ENCODE measurements at regions not wholly inside any gene's neighbourhood (a gene's known extent, or its start where the extent isn't known, plus 50 kb on each side); places are given as distances from the start of the nearest gene placed in this dataset.

DNA sequence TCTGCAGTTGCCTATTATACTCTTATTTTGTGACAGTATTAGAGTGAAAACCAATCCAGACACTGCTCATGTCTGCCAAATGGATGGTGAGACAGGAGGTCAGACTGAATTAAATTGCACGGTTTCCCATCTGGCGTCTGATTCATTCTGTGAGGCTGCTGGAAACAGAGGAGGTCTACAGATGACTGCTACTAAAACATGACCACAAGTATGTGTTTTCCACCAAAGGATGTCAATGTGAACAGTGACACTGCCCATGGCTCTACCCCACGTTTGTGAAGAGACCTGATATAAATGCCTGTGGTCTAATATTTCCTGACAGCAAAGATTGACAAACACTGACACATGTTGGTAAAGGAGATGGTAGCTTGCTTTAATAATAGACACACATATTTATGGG lies 104.3 kb upstream of the ST6GAL2 start:
- Histone ChIP-seq H4K20me1 (ENCODE audit: insufficient read depth, low read length) (no peaks in the 10 kb centered on the region), H3K9me3 (ENCODE audit: low read length) (no peaks in the 10 kb centered on the region), H3K36me3 (ENCODE audit: insufficient read depth, low read length) (no peaks in the 10 kb centered on the region), H3K4me3 (ENCODE audit: low read depth, low read length, poor library complexity, severe bottlenecking) (no peak overlapping the region), H3K27ac (ENCODE audit: low read depth, low read length, poor library complexity, severe bottlenecking) (no peak overlapping the region), H3K4me2 (ENCODE audit: low read length) (no peak overlapping the region), H3K4me1 (ENCODE audit: insufficient read depth, low read length, poor library complexity, severe bottlenecking) (no peaks in the 10 kb centered on the region), H3K9me2 (ENCODE audit: insufficient read depth, low read length) (no peaks in the 10 kb centered on the region), H2AFZ (ENCODE audit: low read length) (no peak overlapping the region), H3K79me2 (ENCODE audit: insufficient read depth, low read depth, low read length) (no peaks in the 10 kb centered on the region)
- DNase-seq (ENCODE audit: low spot score), result no peak
- TF ChIP-seq EZH2phosphoT487 (IDR thresholded peaks at IDR 0.05; ENCODE audit: borderline replicate concordance, low read depth, low read length), result no peak
- TF ChIP-seq, protein P1, sequence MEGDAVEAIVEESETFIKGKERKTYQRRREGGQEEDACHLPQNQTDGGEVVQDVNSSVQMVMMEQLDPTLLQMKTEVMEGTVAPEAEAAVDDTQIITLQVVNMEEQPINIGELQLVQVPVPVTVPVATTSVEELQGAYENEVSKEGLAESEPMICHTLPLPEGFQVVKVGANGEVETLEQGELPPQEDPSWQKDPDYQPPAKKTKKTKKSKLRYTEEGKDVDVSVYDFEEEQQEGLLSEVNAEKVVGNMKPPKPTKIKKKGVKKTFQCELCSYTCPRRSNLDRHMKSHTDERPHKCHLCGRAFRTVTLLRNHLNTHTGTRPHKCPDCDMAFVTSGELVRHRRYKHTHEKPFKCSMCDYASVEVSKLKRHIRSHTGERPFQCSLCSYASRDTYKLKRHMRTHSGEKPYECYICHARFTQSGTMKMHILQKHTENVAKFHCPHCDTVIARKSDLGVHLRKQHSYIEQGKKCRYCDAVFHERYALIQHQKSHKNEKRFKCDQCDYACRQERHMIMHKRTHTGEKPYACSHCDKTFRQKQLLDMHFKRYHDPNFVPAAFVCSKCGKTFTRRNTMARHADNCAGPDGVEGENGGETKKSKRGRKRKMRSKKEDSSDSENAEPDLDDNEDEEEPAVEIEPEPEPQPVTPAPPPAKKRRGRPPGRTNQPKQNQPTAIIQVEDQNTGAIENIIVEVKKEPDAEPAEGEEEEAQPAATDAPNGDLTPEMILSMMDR (conservative IDR thresholded peaks at IDR 0.05; ENCODE audit: low read length), result no peak
- CTCF ChIA-PET (ENCODE audit: unreplicated experiment), result no interaction called here
- intact Hi-C loops (cut with micrococcal nuclease; ENCODE audit: unreplicated experiment), result no loop called here
- BruUV-seq (replicated peaks), result no TSS peak
- POLR2A ChIA-PET, result no interaction called here

DNA sequence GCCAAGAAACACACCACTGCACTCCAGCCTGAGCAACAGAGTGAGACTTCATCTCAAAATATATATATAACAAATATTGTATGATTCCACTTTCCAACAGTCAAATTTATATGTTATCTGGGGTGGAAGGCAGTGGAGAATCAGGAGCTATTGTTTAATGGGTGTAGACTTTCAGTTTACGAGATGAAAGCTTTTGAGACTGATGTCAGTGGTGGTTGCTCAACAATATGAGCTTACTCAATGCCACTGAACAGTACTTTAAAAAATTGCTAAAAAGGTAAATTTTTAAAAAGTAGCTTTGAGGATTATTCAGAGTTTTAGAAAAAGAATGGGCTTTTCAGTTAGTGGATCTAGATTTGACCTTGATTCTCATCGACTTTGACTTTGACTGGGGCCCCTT lies 105.9 kb upstream of the ST6GAL2 start:
- Histone ChIP-seq H3K79me2 (ENCODE audit: insufficient read depth, low read depth, low read length) (no peaks in the 10 kb centered on the region), H3K4me1 (ENCODE audit: insufficient read depth, low read length, poor library complexity, severe bottlenecking) (no peaks in the 10 kb centered on the region), H3K27ac (ENCODE audit: low read depth, low read length, poor library complexity, severe bottlenecking) (no peak overlapping the region), H3K4me2 (ENCODE audit: low read length) (no peak overlapping the region), H4K20me1 (ENCODE audit: insufficient read depth, low read length) (no peaks in the 10 kb centered on the region), H3K9me2 (ENCODE audit: insufficient read depth, low read length) (no peaks in the 10 kb centered on the region), H3K4me3 (ENCODE audit: low read depth, low read length, poor library complexity, severe bottlenecking) (no peak overlapping the region), H3K36me3 (ENCODE audit: insufficient read depth, low read length) (no peaks in the 10 kb centered on the region), H3K9me3 (ENCODE audit: low read length) (no peaks in the 10 kb centered on the region), H2AFZ (ENCODE audit: low read length) (no peak overlapping the region)
- ChIA-PET POLR2A (interaction anchor here (1.0 kb wide), 1 partner anchor 11 kb away, joined by 4 read pairs; no protein-coding TSS in a partner anchor), CTCF (ENCODE audit: unreplicated experiment) (no interaction called here)
- no TSS peak for BruUV-seq (replicated peaks)
- intact Hi-C loops (cut with micrococcal nuclease; ENCODE audit: unreplicated experiment), result no loop called here
- no peak for DNase-seq (ENCODE audit: low spot score)
- TF ChIP-seq, protein P1 (conservative IDR thresholded peaks at IDR 0.05; ENCODE audit: low read length), result no peak
- TF ChIP-seq EZH2phosphoT487 (IDR thresholded peaks at IDR 0.05; ENCODE audit: borderline replicate concordance, low read depth, low read length), result no peak

DNA sequence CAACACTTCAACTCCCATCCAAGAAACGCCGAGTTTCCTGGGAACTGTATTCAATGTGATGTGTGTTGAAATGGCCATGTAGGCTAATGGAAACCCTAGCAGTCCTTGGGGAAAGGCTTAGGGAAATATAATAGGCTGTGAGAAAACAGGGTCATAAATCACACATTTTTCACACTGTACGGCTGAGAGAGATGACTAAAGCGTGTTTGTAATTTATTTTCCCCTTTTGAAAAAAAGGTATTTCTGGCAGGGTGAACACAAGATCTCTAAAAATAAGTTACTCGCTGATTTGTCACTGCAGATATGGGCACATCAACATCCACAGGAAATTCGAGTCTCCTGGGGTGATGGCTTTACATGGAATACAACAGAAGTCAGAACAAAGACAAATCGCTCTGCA lies 109.6 kb upstream of the ST6GAL2 start:
- no peaks in the 10 kb centered on the region for H3K4me1 ChIP-seq (ENCODE audit: insufficient read depth, low read length, poor library complexity, severe bottlenecking)
- no peak overlapping the region for H2AFZ ChIP-seq (ENCODE audit: low read length)
- CTCF ChIA-PET (ENCODE audit: unreplicated experiment), result interaction anchor here (0.5 kb wide), 1 partner anchor 545 kb away, joined by 3 read pairs; no protein-coding TSS in a partner anchor
- no peak for TF ChIP-seq EZH2phosphoT487 (IDR thresholded peaks at IDR 0.05; ENCODE audit: borderline replicate concordance, low read depth, low read length)
- TF ChIP-seq, protein P1 (conservative IDR thresholded peaks at IDR 0.05; ENCODE audit: low read length), result no peak
- no peaks in the 10 kb centered on the region for H3K79me2 ChIP-seq (ENCODE audit: insufficient read depth, low read depth, low read length)
- no peaks in the 10 kb centered on the region for H3K9me3 ChIP-seq (ENCODE audit: low read length)
- POLR2A ChIA-PET, result no interaction called here
- no peaks in the 10 kb centered on the region for H3K9me2 ChIP-seq (ENCODE audit: insufficient read depth, low read length)
- no TSS peak for BruUV-seq (replicated peaks)
- no peak overlapping the region for H3K27ac ChIP-seq (ENCODE audit: low read depth, low read length, poor library complexity, severe bottlenecking)
- no peak overlapping the region for H3K4me2 ChIP-seq (ENCODE audit: low read length)
- no peak for DNase-seq (ENCODE audit: low spot score)
- H3K36me3 ChIP-seq (ENCODE audit: insufficient read depth, low read length), result no peaks in the 10 kb centered on the region
- H3K4me3 ChIP-seq (ENCODE audit: low read depth, low read length, poor library complexity, severe bottlenecking), result no peak overlapping the region
- intact Hi-C loops (cut with micrococcal nuclease; ENCODE audit: unreplicated experiment), result no loop called here
- H4K20me1 ChIP-seq (ENCODE audit: insufficient read depth, low read length), result no peaks in the 10 kb centered on the region
